ENCODE measurements at regions not wholly inside any gene's neighbourhood (a gene's known extent, or its start where the extent isn't known, plus 50 kb on each side); places are given as distances from the start of the nearest gene placed in this dataset.
"Not testable (repeated sequence)": the region's sequence is repeated elsewhere in the genome, so short reads cannot be mapped to it uniquely, and the experiment has no call there.

- Mint-ChIP-seq H3K9me3 (no peaks in the 10 kb centered on the region), H3K4me3 (no peak overlapping the region), H3K36me3 (ENCODE audit: low read depth) (no peaks in the 10 kb centered on the region), H3K4me1 (ENCODE audit: low read depth) (no peaks in the 10 kb centered on the region), H3K27me3 (peaks cover 4% of the 10 kb centered on the region), H3K27ac (no peak overlapping the region)
- intact Hi-C loops (cut with micrococcal nuclease) = no loop called here
Measured at GRCh38 chr12:124088217-124088907, 115.3 kb downstream of the ZNF664 start.

DNA sequence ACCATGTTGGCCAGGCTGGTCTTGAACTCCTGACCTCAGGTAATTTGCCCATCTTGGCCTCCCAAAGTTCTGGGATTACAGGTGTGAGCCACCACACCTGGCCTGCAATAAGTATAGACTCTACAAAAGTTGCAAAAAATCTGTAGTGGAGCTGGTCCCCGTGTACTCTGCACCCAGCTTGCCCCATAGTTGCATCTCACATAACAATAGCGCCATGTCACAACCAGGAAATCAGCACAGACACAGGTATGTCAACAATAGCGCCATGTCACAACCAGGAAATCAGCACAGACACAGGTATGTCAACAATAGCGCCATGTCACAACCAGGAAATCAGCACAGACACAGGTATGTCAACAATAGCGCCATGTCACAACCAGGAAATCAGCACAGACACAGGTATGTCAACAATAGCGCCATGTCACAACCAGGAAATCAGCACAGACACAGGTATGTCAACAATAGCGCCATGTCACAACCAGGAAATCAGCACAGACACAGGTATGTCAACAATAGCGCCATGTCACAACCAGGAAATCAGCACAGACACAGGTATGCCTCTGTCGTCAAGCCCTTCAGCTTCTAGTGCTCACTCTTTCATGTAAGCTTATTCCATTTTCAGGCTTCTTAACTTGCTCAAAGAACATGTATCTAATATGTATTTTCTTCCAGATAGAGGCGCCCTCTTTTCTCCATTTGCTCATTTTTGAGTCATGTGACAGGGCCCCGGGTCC, 116.3 kb downstream of the ZNF664 start:
- H3K4me1 Mint-ChIP-seq (ENCODE audit: low read depth); H3K27ac Mint-ChIP-seq; H3K36me3 Mint-ChIP-seq (ENCODE audit: low read depth); H3K4me3 Mint-ChIP-seq; H3K9me3 Mint-ChIP-seq; H3K27me3 Mint-ChIP-seq; intact Hi-C loops (cut with micrococcal nuclease): not testable (repeated sequence)

DNA sequence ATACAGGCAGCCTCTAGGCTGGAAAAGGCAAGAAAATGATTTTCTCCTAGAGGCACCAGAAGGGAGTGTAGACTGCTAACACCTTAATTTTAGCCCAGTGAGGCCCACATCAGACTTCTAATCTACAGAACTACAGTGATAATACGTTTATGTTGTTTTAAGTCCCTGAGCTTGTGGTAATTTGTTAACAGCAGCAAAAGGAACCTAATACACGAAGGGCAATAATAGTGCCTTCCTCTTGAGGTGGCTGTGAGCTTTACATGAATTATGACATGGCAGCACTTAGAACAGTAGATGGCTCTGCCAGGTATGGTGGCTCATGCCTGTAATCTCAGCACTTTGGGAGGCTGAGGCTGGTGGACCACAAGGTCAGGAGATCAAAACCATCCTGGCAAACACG, 118.8 kb downstream of the ZNF664 start:
- H3K4me3 Mint-ChIP-seq = no peak overlapping the region
- peaks cover 5% of the 10 kb centered on the region for H3K27me3 Mint-ChIP-seq
- intact Hi-C loops (cut with micrococcal nuclease) = no loop called here
- no peaks in the 10 kb centered on the region for H3K4me1 Mint-ChIP-seq (ENCODE audit: low read depth)
- H3K27ac Mint-ChIP-seq = no peak overlapping the region
- no peaks in the 10 kb centered on the region for H3K36me3 Mint-ChIP-seq (ENCODE audit: low read depth)
- no peaks in the 10 kb centered on the region for H3K9me3 Mint-ChIP-seq

GRCh38 chr12:124092532-124092931, 119.5 kb downstream of the ZNF664 start:
- H3K27ac Mint-ChIP-seq = not testable (repeated sequence)

GRCh38 chr12:124093297-124093696, 120.3 kb downstream of the ZNF664 start:
- H3K4me3 Mint-ChIP-seq = no peak overlapping the region
- no peaks in the 10 kb centered on the region for H3K4me1 Mint-ChIP-seq (ENCODE audit: low read depth)
- intact Hi-C loops (cut with micrococcal nuclease) = no loop called here
- H3K36me3 Mint-ChIP-seq (ENCODE audit: low read depth) = no peaks in the 10 kb centered on the region
- H3K9me3 Mint-ChIP-seq = no peaks in the 10 kb centered on the region
- H3K27me3 Mint-ChIP-seq = peaks cover 15% of the 10 kb centered on the region
- no peak overlapping the region for H3K27ac Mint-ChIP-seq

More at GRCh38 chr12:124092532-124092931, 119.5 kb downstream of the ZNF664 start:
- H3K4me1 Mint-ChIP-seq (ENCODE audit: low read depth); H3K27me3 Mint-ChIP-seq; H3K4me3 Mint-ChIP-seq; intact Hi-C loops (cut with micrococcal nuclease); H3K36me3 Mint-ChIP-seq (ENCODE audit: low read depth); H3K9me3 Mint-ChIP-seq: not testable (repeated sequence)

- H3K36me3 Mint-ChIP-seq (ENCODE audit: low read depth) = no peaks in the 10 kb centered on the region
- intact Hi-C loops (cut with micrococcal nuclease) = no loop called here
- H3K4me1 Mint-ChIP-seq (ENCODE audit: low read depth) = no peaks in the 10 kb centered on the region
- H3K9me3 Mint-ChIP-seq = no peaks in the 10 kb centered on the region
- H3K27ac Mint-ChIP-seq = no peak overlapping the region
- H3K27me3 Mint-ChIP-seq = peaks cover 21% of the 10 kb centered on the region
- H3K4me3 Mint-ChIP-seq = no peak overlapping the region
Measured at GRCh38 chr12:124094188-124094587, 121.2 kb downstream of the ZNF664 start.

DNA sequence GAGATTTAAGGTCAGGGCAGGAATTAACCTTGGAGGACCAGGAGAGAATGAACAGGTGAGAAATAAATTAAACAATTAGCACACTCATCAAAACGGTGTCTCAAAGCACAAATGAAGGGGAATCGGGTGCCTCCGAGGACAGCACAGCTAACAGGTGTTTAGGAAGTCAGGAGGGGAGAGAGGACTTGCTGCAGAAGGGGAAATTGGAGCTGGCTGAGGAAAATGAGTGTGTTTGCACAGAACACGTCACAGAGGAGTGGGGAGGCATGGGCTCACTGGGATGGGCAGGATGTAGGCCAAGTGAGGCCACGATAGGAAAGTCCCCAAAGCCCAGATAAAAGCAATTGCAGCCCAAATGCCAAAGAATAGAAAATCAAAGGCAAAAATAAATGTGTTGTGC, 121.7 kb downstream of the ZNF664 start:
- no peaks in the 10 kb centered on the region for H3K36me3 Mint-ChIP-seq (ENCODE audit: low read depth)
- intact Hi-C loops (cut with micrococcal nuclease) = no loop called here
- no peaks in the 10 kb centered on the region for H3K4me1 Mint-ChIP-seq (ENCODE audit: low read depth)
- H3K4me3 Mint-ChIP-seq = no peak overlapping the region
- no peak overlapping the region for H3K27ac Mint-ChIP-seq
- H3K27me3 Mint-ChIP-seq = peaks cover 24% of the 10 kb centered on the region
- no peaks in the 10 kb centered on the region for H3K9me3 Mint-ChIP-seq

DNA sequence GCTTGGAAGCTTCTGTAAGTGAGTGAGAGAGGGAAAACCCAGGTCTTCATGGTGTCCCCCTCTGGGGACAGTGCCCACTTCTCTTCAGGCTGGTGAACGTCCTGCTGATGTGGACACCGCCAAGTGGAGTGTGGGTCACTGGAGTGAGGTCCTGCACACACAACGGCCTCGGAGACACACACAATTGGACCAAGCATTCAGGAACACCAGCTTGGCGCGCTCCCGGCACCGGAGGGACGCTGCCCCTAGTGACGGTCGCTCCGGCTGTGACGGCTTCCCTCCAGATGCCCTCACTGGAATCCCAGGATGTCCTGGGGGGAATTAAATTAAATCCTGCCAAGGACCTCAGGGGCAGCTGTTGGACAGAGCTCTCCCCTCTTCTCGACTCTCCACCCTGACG, 123.1 kb downstream of the ZNF664 start:
- intact Hi-C loops (cut with micrococcal nuclease) = no loop called here
- H3K9me3 Mint-ChIP-seq = no peaks in the 10 kb centered on the region
- peaks cover 29% of the 10 kb centered on the region for H3K27me3 Mint-ChIP-seq
- no peaks in the 10 kb centered on the region for H3K36me3 Mint-ChIP-seq (ENCODE audit: low read depth)
- H3K4me3 Mint-ChIP-seq = no peak overlapping the region
- H3K27ac Mint-ChIP-seq = no peak overlapping the region
- no peaks in the 10 kb centered on the region for H3K4me1 Mint-ChIP-seq (ENCODE audit: low read depth)

GRCh38 chr12:124096869-124097434, 123.9 kb downstream of the ZNF664 start:
- Mint-ChIP-seq H3K4me3 (no peak overlapping the region), H3K27me3 (peaks cover 29% of the 10 kb centered on the region), H3K9me3 (no peaks in the 10 kb centered on the region), H3K36me3 (ENCODE audit: low read depth) (no peaks in the 10 kb centered on the region), H3K4me1 (ENCODE audit: low read depth) (no peaks in the 10 kb centered on the region), H3K27ac (no peak overlapping the region)
- intact Hi-C loops (cut with micrococcal nuclease) = no loop called here

- intact Hi-C loops (cut with micrococcal nuclease) = no loop called here
Measured at GRCh38 chr12:124097701-124098100, 124.7 kb downstream of the ZNF664 start.

GRCh38 chr12:124098101-124098757, 125.2 kb downstream of the ZNF664 start:
- intact Hi-C loops (cut with micrococcal nuclease) = no loop called here
- no peak overlapping the region for H3K27ac Mint-ChIP-seq
- H3K9me3 Mint-ChIP-seq = no peaks in the 10 kb centered on the region
- H3K4me1 Mint-ChIP-seq (ENCODE audit: low read depth) = no peaks in the 10 kb centered on the region
- peaks cover 29% of the 10 kb centered on the region for H3K27me3 Mint-ChIP-seq
- H3K4me3 Mint-ChIP-seq = no peak overlapping the region
- no peaks in the 10 kb centered on the region for H3K36me3 Mint-ChIP-seq (ENCODE audit: low read depth)

More at GRCh38 chr12:124097701-124098100, 124.7 kb downstream of the ZNF664 start:
- peaks cover 29% of the 10 kb centered on the region for H3K27me3 Mint-ChIP-seq
- H3K4me3 Mint-ChIP-seq = no peak overlapping the region
- H3K4me1 Mint-ChIP-seq (ENCODE audit: low read depth) = no peaks in the 10 kb centered on the region
- H3K27ac Mint-ChIP-seq = no peak overlapping the region
- no peaks in the 10 kb centered on the region for H3K9me3 Mint-ChIP-seq
- H3K36me3 Mint-ChIP-seq (ENCODE audit: low read depth) = no peaks in the 10 kb centered on the region

GRCh38 chr12:124098887-124099286, 125.9 kb downstream of the ZNF664 start:
- no peaks in the 10 kb centered on the region for H3K36me3 Mint-ChIP-seq (ENCODE audit: low read depth)
- intact Hi-C loops (cut with micrococcal nuclease) = no loop called here
- no peak overlapping the region for H3K4me3 Mint-ChIP-seq
- no peaks in the 10 kb centered on the region for H3K4me1 Mint-ChIP-seq (ENCODE audit: low read depth)
- H3K27me3 Mint-ChIP-seq = peaks cover 29% of the 10 kb centered on the region
- H3K9me3 Mint-ChIP-seq = no peaks in the 10 kb centered on the region
- no peak overlapping the region for H3K27ac Mint-ChIP-seq

DNA sequence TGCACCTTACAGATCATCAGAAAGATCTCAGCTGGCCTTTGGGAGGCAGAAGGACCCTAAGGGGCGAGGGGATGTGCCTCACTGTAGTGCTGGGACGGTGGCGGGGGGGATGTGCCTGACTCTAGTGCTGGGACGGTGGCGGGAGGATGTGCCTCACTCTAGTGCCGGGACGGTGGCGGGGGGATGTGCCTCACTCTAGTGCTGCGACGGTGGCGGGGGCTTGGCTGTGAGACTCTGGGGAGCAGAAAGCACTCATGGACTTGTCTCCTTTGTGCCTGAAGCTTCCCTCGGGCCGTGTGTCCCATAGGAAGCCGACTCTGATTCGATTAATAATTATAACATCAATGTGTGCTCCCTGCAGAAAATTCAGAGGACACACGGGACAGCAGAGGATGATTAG, 126.6 kb downstream of the ZNF664 start:
- intact Hi-C loops (cut with micrococcal nuclease) = no loop called here
- Mint-ChIP-seq H3K9me3 (no peaks in the 10 kb centered on the region), H3K27me3 (peaks cover 29% of the 10 kb centered on the region), H3K36me3 (ENCODE audit: low read depth) (no peaks in the 10 kb centered on the region), H3K4me1 (ENCODE audit: low read depth) (no peaks in the 10 kb centered on the region), H3K4me3 (no peak overlapping the region), H3K27ac (no peak overlapping the region)

DNA sequence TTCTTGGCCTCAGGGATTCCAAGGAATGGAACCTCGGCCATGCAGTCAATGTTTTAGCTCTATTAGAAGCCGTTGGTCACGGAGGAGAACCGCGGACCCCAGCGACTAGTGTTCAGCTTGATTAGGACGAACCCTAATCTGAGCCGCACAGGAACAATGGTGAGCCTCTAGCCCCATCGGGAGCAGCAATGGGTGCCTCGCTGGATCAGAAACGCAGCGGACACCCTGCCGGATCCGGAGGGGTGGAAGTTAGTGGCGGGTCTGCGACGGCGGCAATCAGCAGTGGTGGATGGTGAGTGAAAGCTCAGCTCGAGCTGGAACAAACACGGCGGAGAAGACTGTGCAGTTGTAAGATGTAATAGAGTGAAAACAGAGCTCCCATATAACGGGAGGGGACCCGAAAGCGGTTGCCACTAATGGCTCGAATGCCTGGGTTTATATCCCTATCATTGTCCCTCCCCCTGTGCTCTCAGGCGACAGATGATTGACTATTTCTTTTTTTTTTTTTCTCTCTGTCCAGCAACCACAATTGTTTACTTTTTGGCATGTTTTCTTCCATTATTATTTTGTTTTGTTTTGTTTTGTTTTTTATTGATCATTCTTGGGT, 127.7 kb downstream of the ZNF664 start:
- Mint-ChIP-seq H3K9me3 (no peaks in the 10 kb centered on the region), H3K27me3 (peaks cover 28% of the 10 kb centered on the region), H3K4me3 (no peak overlapping the region), H3K27ac (no peak overlapping the region), H3K36me3 (ENCODE audit: low read depth) (no peaks in the 10 kb centered on the region), H3K4me1 (ENCODE audit: low read depth) (no peaks in the 10 kb centered on the region)
- intact Hi-C loops (cut with micrococcal nuclease) = no loop called here

Measured in dendritic cell treated with granulocyte-macrophage colony-stimulating factor and Interleukin-4, amounts not matched to agents 40 ng/mL and 50 ng/mL, for 4 days (primary cell).